Loucy (cell line): ENCODE measurements at regions not wholly inside any gene's neighbourhood (a gene's known extent, or its start where the extent isn't known, plus 50 kb on each side); places are given as distances from the start of the nearest gene placed in this dataset.

ENCODE experiments used
- H2AFZ ChIP-seq: fragments of 200-600 bp; sonication (generic); 2 replicates; pipeline ENCODE4 v1.6.0; 2016; ENCODE audit warnings: antibody characterized with exemption, mild to moderate bottlenecking, low read length, moderate library complexity
- H3F3A ChIP-seq: fragments of 200-600 bp; 2 replicates; pipeline ENCODE4 v1.6.0; 2016; ENCODE audit warnings: antibody characterized with exemption, low read depth, mild to moderate bottlenecking
- H3K27me3 ChIP-seq: fragments of 200-600 bp; sonication (generic); 2 replicates; pipeline ENCODE4 v1.6.1; 2014; ENCODE audit warnings: low read length, mild to moderate bottlenecking; ENCODE audit not compliant: insufficient read depth, poor library complexity, severe bottlenecking
- H3K36me3 ChIP-seq: fragments of 200-600 bp; sonication (generic); 2 replicates; pipeline ENCODE4 v1.6.1; 2016; ENCODE audit warnings: low read length; ENCODE audit not compliant: insufficient read depth
- H3K4me1 ChIP-seq: fragments of 200-600 bp; sonication (generic); 2 replicates; pipeline ENCODE4 v1.5.1; 2014; ENCODE audit warnings: low read length, mild to moderate bottlenecking; ENCODE audit not compliant: insufficient read depth, poor library complexity, severe bottlenecking
- H3K4me2 ChIP-seq: fragments of 200-600 bp; sonication (generic); 2 replicates; pipeline ENCODE4 v1.6.0; 2014; ENCODE audit warnings: antibody characterized with exemption, low read length, low read depth, mild to moderate bottlenecking; ENCODE audit not compliant: poor library complexity, severe bottlenecking
- H3K4me3 ChIP-seq: fragments of 200-600 bp; sonication (generic); 2 replicates; pipeline ENCODE4 v1.5.1; 2014; ENCODE audit warnings: low read length, mild to moderate bottlenecking, mixed read lengths; ENCODE audit not compliant: poor library complexity, severe bottlenecking
- H3K79me2 ChIP-seq: fragments of 200-600 bp; sonication (generic); 2 replicates; pipeline ENCODE4 v1.6.1; 2014; ENCODE audit warnings: low read length; ENCODE audit not compliant: insufficient read depth
- H3K9ac ChIP-seq: fragments of 200-600 bp; sonication (generic); 2 replicates; pipeline ENCODE4 v1.6.0; 2014; ENCODE audit warnings: mild to moderate bottlenecking, low read depth, low read length, moderate library complexity; ENCODE audit not compliant: poor library complexity, severe bottlenecking
- H3K9me2 ChIP-seq: fragments of 200-600 bp; sonication (generic); replicated peaks from 2 replicates; pipeline ENCODE4 v1.6.1; 2016; ENCODE audit warnings: low read depth, low read length, mixed read lengths
- H3K9me3 ChIP-seq: fragments of 200-600 bp; sonication (generic); 2 replicates; pipeline ENCODE4 v1.6.1; 2014; ENCODE audit warnings: mild to moderate bottlenecking, antibody characterized with exemption, low read length, low read depth; ENCODE audit not compliant: insufficient read depth
- H4K20me1 ChIP-seq: fragments of 200-600 bp; sonication (generic); 2 replicates; pipeline ENCODE4 v1.6.0; 2014; ENCODE audit warnings: antibody characterized with exemption, low read length, mild to moderate bottlenecking; ENCODE audit not compliant: insufficient read depth, poor library complexity, severe bottlenecking
- CTCF ChIP-seq: fragments of 200-600 bp; sonication (generic); conservative IDR thresholded peaks from 2 replicates; pipeline ENCODE4 v1.5.1; 2014; ENCODE audit warnings: mild to moderate bottlenecking, antibody characterized with exemption, low read length
- EZH2phosphoT487 ChIP-seq: fragments of 200-600 bp; IDR thresholded peaks from 2 replicates; pipeline ENCODE4 v1.6.1; 2018; ENCODE audit warnings: antibody characterized with exemption, mild to moderate bottlenecking, moderate library complexity, borderline replicate concordance

- Histone ChIP-seq H3K9ac (no peak overlapping the region), H3K4me3 (no peak overlapping the region), H3K27me3 (no peaks in the 10 kb centered on the region), H3K79me2 (no peaks in the 10 kb centered on the region), H3K36me3 (no peaks in the 10 kb centered on the region), H4K20me1 (no peaks in the 10 kb centered on the region), H2AFZ (no peak overlapping the region), H3K9me2 (no peaks in the 10 kb centered on the region), H3K4me1 (peaks cover 10% of the 10 kb centered on the region), H3K4me2 (no peak overlapping the region), H3F3A (no peaks in the 10 kb centered on the region), H3K9me3 (no peaks in the 10 kb centered on the region)
- TF ChIP-seq EZH2phosphoT487 (no peak), CTCF (no peak)
These were observed 449.0 kb downstream of the PDCD6IP start for GRCh38 chr3:34247401-34247800.

GRCh38 chr3:34248352-34248751 is 449.9 kb downstream of the PDCD6IP start:
- H3K36me3 ChIP-seq: no peaks in the 10 kb centered on the region
- no peaks in the 10 kb centered on the region for H3K9me2 ChIP-seq
- no peak overlapping the region for H3K9ac ChIP-seq
- H3K9me3 ChIP-seq: no peaks in the 10 kb centered on the region
- peaks cover 10% of the 10 kb centered on the region for H3K4me1 ChIP-seq
- H3F3A ChIP-seq: no peaks in the 10 kb centered on the region
- H3K27me3 ChIP-seq: no peaks in the 10 kb centered on the region
- peak overlapping the region; percentile 17 for H3K4me2 ChIP-seq
- TF ChIP-seq EZH2phosphoT487 (no peak), CTCF (no peak)
- H3K4me3 ChIP-seq: no peak overlapping the region
- peak overlapping the region; percentile 53; the same call in 1 of the 2 replicates for H2AFZ ChIP-seq
- no peaks in the 10 kb centered on the region for H3K79me2 ChIP-seq
- H4K20me1 ChIP-seq: no peaks in the 10 kb centered on the region

- no peaks in the 10 kb centered on the region for H3K27me3 ChIP-seq
- H4K20me1 ChIP-seq: no peaks in the 10 kb centered on the region
- H3K9me3 ChIP-seq: no peaks in the 10 kb centered on the region
- H3F3A ChIP-seq: no peaks in the 10 kb centered on the region
- peaks cover 4% of the 10 kb centered on the region for H3K4me1 ChIP-seq
- H3K79me2 ChIP-seq: no peaks in the 10 kb centered on the region
- H2AFZ ChIP-seq: no peak overlapping the region
- no peaks in the 10 kb centered on the region for H3K9me2 ChIP-seq
- no peaks in the 10 kb centered on the region for H3K36me3 ChIP-seq
- no peak for TF ChIP-seq EZH2phosphoT487
- no peak for TF ChIP-seq CTCF
- H3K4me3 ChIP-seq: no peak overlapping the region
- H3K9ac ChIP-seq: no peak overlapping the region
- no peak overlapping the region for H3K4me2 ChIP-seq
These were observed 455.9 kb downstream of the PDCD6IP start for GRCh38 chr3:34254285-34254684.
